ENCODE measurements at regions not wholly inside any gene's neighbourhood (a gene's known extent, or its start where the extent isn't known, plus 50 kb on each side); places are given as distances from the start of the nearest gene placed in this dataset.

- TF ChIP-seq CTCF (IDR thresholded peaks at IDR 0.05; ENCODE audit: low read depth, low read length) (no peak), POLR2A (IDR thresholded peaks at IDR 0.05; ENCODE audit: extremely low read depth, insufficient read length) (no peak), MAX (IDR thresholded peaks at IDR 0.05; ENCODE audit: low read depth, low read length) (no peak), MYC (IDR thresholded peaks at IDR 0.05; ENCODE audit: low read depth, low read length) (no peak)
Observed at GRCh38 chr13:80755910-80756309, 415.0 kb upstream of the SPRY2 start.
